Body of pancreas (tissue), 4 donors: ENCODE measurements at regions not wholly inside any gene's neighbourhood (a gene's known extent, or its start where the extent isn't known, plus 50 kb on each side); places are given as distances from the start of the nearest gene placed in this dataset.

Source experiments
- ATAC-seq: fragments of 150-250 bp; one replicate; pipeline ENCODE4 v1.9.1; 2016
- DNase-seq, 4 donors: peaks; one replicate each; pipeline ENCODE4 v3.0.0-alpha.2; 2019
- H3K27ac ChIP-seq, 4 donors: fragments of 200-600 bp; sonication (generic); 1 replicate in 3 of 4; 2 replicates in 1 of 4; pipeline versions ENCODE4 v1.5.1 to v1.6.1; 2016 to 2019; ENCODE audit warnings: mild to moderate bottlenecking in 1 of 4, mixed read lengths in 1 of 4, moderate library complexity in 1 of 4
- H3K27me3 ChIP-seq, 2 donors: fragments of 200-600 bp; sonication (generic); one replicate each; pipeline ENCODE4 v1.6.0; 2016; ENCODE audit warnings: mild to moderate bottlenecking in 1 of 2
- H3K36me3 ChIP-seq, 2 donors: fragments of 200-600 bp; sonication (generic); replicated peaks in 1 of 2; 2 replicates each; pipeline ENCODE4 v1.5.1; 2016; ENCODE audit warnings: low read depth in 2 of 2; ENCODE audit not compliant: insufficient read depth in 1 of 2
- H3K4me1 ChIP-seq: fragments of 200-600 bp; sonication (generic); one replicate; pipeline ENCODE4 v1.6.0; 2016
- H3K4me3 ChIP-seq, 2 donors: fragments of 200-600 bp; sonication (generic); 1 replicate in 1 of 2; 2 replicates in 1 of 2; pipeline ENCODE4 v1.5.1; 2016 to 2019
- H3K9me3 ChIP-seq, 3 donors: fragments of 200-600 bp; sonication (generic); 1 replicate in 2 of 3; 2 replicates in 1 of 3; pipeline ENCODE4 v1.5.1; 2016
- CTCF ChIP-seq, 7 experiments: fragments of 450-650 bp in 4 of 7; fragments of 200-600 bp in 3 of 7; sonication (generic) in 3 of 7; IDR thresholded peaks; one replicate each; pipeline ENCODE4 v1.5.1; 2016 to 2019; ENCODE audit warnings: antibody characterized with exemption in 7 of 7
- POLR2A ChIP-seq, 3 donors: fragments of 450-650 bp; IDR thresholded peaks; one replicate each; pipeline ENCODE4 v1.6.1; 2016; ENCODE audit warnings: antibody characterized with exemption in 3 of 3, mild to moderate bottlenecking in 2 of 3
- WGBS, 2 donors: methylation state at CpG; one replicate each; pipeline ENCODE4 v1.1.5; 2017; 5-methylcytosine and 5-hydroxymethylcytosine counted together
- intact Hi-C: fragments of 100-400 bp; cut with DNase I; formaldehyde crosslinking; loops from one replicate; pipeline ENCODE4 v1.15.1; 2023

DNA sequence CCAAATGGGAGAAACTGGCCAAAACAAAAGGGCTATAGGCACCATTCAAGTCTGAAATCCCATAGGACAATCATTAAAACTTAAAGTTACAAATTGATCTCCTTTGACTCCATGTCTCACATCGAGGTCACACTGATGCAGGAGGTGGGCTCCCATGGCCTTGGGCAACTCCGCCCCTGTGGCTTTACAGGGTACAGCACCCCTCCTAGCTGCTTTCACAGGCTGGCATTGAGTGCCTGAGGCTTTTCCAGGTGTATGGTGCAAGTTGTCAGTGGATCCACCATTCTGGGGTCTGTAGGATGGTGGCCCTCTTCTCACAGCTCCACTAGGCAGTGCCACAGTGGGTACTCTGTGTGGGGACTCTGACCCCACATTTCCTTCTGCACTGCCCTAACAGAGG lies 662.1 kb downstream of the XPNPEP1 start:
- Histone ChIP-seq H3K27me3 (no peaks in the 10 kb centered on the region), H3K9me3 (peaks cover 0 to 11% (median 0%) of the 10 kb centered on the region in 3 donors), H3K27ac (no peak overlapping the region), H3K4me3 (no peak overlapping the region), H3K36me3 (no peaks in the 10 kb centered on the region), H3K4me1 (no peaks in the 10 kb centered on the region)
- TF ChIP-seq CTCF (IDR thresholded peaks at IDR 0.05) (no peak), POLR2A (IDR thresholded peaks at IDR 0.05) (no peak)
- intact Hi-C loops: no loop called here
- ATAC-seq (no peak), DNase-seq (no peak)
- WGBS, 2 donors: 58 to 59% methylated on average over 2 of the region's 2 CpGs

GRCh38 chr10:109259293-109259692 lies 664.0 kb downstream of the XPNPEP1 start:
- H3K4me3 ChIP-seq: no peak overlapping the region
- no peaks in the 10 kb centered on the region for H3K27me3 ChIP-seq
- WGBS, 2 donors: 73 to 76% methylated on average over 4 of the region's 4 CpGs
- TF ChIP-seq POLR2A (IDR thresholded peaks at IDR 0.05) (no peak), CTCF (IDR thresholded peaks at IDR 0.05) (no peak)
- H3K27ac ChIP-seq: no peak overlapping the region
- no peaks in the 10 kb centered on the region for H3K4me1 ChIP-seq
- intact Hi-C loops: no loop called here
- no peaks in the 10 kb centered on the region for H3K36me3 ChIP-seq
- ATAC-seq: no peak
- no peak for DNase-seq
- peaks cover 0 to 11% (median 0%) of the 10 kb centered on the region in 3 donors for H3K9me3 ChIP-seq

DNA sequence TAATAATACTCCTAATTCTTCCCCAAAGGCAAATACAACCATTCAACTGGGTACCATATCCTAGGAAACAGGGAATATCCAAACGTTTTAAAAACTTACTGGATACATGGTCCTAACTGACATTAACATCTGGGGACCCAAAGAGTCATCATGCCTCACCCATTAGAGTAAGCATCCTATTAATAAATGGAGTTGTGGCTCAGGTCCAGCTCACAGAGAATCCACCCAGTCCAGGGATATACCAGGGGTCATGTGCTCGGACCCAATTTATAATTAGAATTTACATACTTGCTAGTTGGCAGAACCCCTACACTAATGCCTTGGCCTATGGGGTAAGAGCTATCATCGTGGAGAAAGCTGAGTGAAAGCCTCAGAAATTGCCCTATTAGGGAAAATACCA lies 670.0 kb downstream of the XPNPEP1 start:
- Histone ChIP-seq H3K27me3 (no peaks in the 10 kb centered on the region), H3K4me3 (no peak overlapping the region), H3K4me1 (no peaks in the 10 kb centered on the region), H3K9me3 (no peaks in the 10 kb centered on the region), H3K27ac (no peak overlapping the region), H3K36me3 (no peaks in the 10 kb centered on the region)
- TF ChIP-seq POLR2A (IDR thresholded peaks at IDR 0.05) (no peak), CTCF (IDR thresholded peaks at IDR 0.05) (no peak)
- 72 to 75% methylated on average over 3 of the region's 3 CpGs for WGBS, 2 donors
- DNase-seq (no peak), ATAC-seq (no peak)
- intact Hi-C loops: no loop called here

DNA sequence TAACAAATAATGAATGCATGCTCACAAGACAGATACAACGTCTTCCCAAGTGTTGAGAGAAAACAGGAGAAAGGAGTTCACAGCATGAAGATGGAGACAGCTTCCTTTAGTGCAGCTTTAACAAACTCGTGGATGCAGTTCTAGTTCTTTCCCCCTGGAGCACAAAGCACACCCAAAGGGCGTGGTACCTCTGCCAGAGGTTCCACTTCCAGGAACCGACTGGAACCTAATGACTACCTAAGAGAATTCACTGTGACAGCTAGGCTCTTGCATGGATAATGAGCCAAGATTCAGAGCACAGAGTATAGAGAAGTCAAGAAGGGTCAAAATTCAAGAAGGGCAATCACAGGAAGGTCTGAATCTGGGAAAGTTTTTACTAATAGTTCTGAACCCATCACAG lies 673.2 kb downstream of the XPNPEP1 start:
- ATAC-seq (no peak), DNase-seq (no peak)
- H3K27me3 ChIP-seq: no peaks in the 10 kb centered on the region
- H3K36me3 ChIP-seq: no peaks in the 10 kb centered on the region
- intact Hi-C loops: no loop called here
- no peaks in the 10 kb centered on the region for H3K4me1 ChIP-seq
- no peak overlapping the region for H3K27ac ChIP-seq
- TF ChIP-seq POLR2A (IDR thresholded peaks at IDR 0.05) (no peak), CTCF (IDR thresholded peaks at IDR 0.05) (no peak)
- H3K4me3 ChIP-seq: no peak overlapping the region
- WGBS, 2 donors: 51 to 53% methylated on average over 4 of the region's 4 CpGs
- no peaks in the 10 kb centered on the region for H3K9me3 ChIP-seq

DNA sequence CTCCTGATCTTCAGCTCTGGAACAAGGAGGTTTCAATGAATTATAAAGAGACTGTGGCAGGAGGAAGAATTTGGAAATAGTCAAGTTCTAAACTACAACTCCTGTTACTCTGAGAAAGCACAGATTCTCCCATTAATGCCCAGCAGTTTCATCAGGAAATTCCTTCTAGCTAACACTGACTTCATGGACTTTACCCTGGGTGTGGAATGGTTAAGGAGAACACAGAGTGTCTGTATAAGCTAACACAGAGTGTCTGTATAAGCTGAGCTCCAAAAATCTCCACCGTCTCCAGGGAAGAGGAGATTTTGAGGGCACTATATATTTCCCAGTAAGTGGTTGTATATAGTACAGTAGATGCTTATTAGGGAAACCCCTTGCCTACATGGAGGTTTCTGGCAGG lies 675.5 kb downstream of the XPNPEP1 start:
- no peaks in the 10 kb centered on the region for H3K27me3 ChIP-seq
- intact Hi-C loops: no loop called here
- no peaks in the 10 kb centered on the region for H3K4me1 ChIP-seq
- WGBS, 2 donors: 30 to 64% methylated on average over 1 of the region's 1 CpG
- no peak overlapping the region for H3K27ac ChIP-seq
- DNase-seq (no peak), ATAC-seq (no peak)
- TF ChIP-seq POLR2A (IDR thresholded peaks at IDR 0.05) (no peak), CTCF (IDR thresholded peaks at IDR 0.05) (no peak)
- no peak overlapping the region for H3K4me3 ChIP-seq
- no peaks in the 10 kb centered on the region for H3K9me3 ChIP-seq
- no peaks in the 10 kb centered on the region for H3K36me3 ChIP-seq
